IMR-90 (cell line): ENCODE measurements at regions not wholly inside any gene's neighbourhood (a gene's known extent, or its start where the extent isn't known, plus 50 kb on each side); places are given as distances from the start of the nearest gene placed in this dataset.

Experiments used
- BHLHE40 ChIP-seq: fragments of 150-350 bp; IDR thresholded peaks from 2 replicates; pipeline ENCODE4 v1.6.1; 2016; ENCODE audit warnings: mild to moderate bottlenecking, low read depth, low read length
- CEBPB ChIP-seq: IDR thresholded peaks from 2 replicates; pipeline ENCODE4 v1.6.1; 2012; ENCODE audit warnings: low read depth, low read length, improper control_type of control experiment
- ELK1 ChIP-seq: fragments of 150-350 bp; IDR thresholded peaks from 2 replicates; pipeline ENCODE4 v1.6.1; 2016; ENCODE audit warnings: low read depth, mild to moderate bottlenecking, low read length, moderate library complexity, borderline replicate concordance
- MAFK ChIP-seq: IDR thresholded peaks from 2 replicates; pipeline ENCODE4 v1.6.1; 2012; ENCODE audit warnings: low read depth, low read length, improper control_type of control experiment
- MAZ ChIP-seq: IDR thresholded peaks from 2 replicates; pipeline ENCODE4 v1.6.1; 2012; ENCODE audit warnings: low read depth, mild to moderate bottlenecking, low read length, improper control_type of control experiment, moderate library complexity, borderline replicate concordance
- MXI1 ChIP-seq: IDR thresholded peaks from 2 replicates; pipeline ENCODE4 v1.6.1; 2012; ENCODE audit warnings: low read depth, mild to moderate bottlenecking, low read length, moderate library complexity, borderline replicate concordance
- NFE2L2 ChIP-seq: fragments of 150-350 bp; IDR thresholded peaks from 2 replicates; pipeline ENCODE4 v1.6.1; 2016; ENCODE audit warnings: low read depth, mild to moderate bottlenecking, low read length
- POLR2A ChIP-seq: IDR thresholded peaks from 2 replicates; pipeline ENCODE4 v1.6.1; 2012; ENCODE audit warnings: mild to moderate bottlenecking, low read depth, low read length
- RFX5 ChIP-seq: IDR thresholded peaks from 2 replicates; pipeline ENCODE4 v1.8.0; 2012; ENCODE audit warnings: low read depth, mild to moderate bottlenecking, low read length, moderate library complexity
- SMC3 ChIP-seq: fragments of 150-350 bp; IDR thresholded peaks from 2 replicates; pipeline ENCODE4 v1.6.1; 2016; ENCODE audit warnings: low read depth, mild to moderate bottlenecking, antibody characterized with exemption, low read length, moderate library complexity
- USF2 ChIP-seq: fragments of 150-350 bp; IDR thresholded peaks from 2 replicates; pipeline ENCODE4 v1.6.1; 2017; ENCODE audit warnings: mild to moderate bottlenecking, antibody characterized with exemption, low read length, low read depth
- TF ChIP-seq, protein P1 (sequence below): conservative IDR thresholded peaks from 2 replicates; pipeline ENCODE4 v1.5.1; 2012; ENCODE audit warnings: mild to moderate bottlenecking, low read depth, low read length, improper control_type of control experiment

DNA sequence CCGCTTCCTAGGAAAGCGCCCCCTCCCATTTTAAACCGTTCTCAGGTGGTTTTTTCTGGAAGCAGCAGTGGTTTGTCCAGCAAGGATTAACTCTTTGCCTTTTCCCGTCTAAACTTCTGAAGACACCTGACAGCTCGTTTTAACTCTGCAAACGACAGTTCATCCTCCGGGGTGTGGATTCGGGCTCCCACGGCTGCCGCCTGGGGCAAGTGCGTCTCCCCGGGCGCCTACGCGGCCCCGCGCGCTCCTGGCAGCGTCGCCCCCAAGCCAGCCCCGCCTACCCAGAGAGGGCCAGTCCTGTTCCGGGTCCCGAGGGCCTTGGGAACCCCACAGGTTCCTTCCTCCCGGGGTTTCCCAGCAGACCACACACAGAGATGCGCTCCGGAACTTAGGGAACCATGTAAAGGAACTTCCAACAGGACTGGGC, 54.4 kb downstream of the PRR18 start:
- TF ChIP-seq SMC3 (no peak), USF2 (no peak), MAFK (no peak), MAZ (no peak), BHLHE40 (no peak), POLR2A (no peak), CEBPB (no peak), RFX5 (no peak), NFE2L2 (no peak), ELK1 (no peak), MXI1 (no peak)
- TF ChIP-seq, protein P1, sequence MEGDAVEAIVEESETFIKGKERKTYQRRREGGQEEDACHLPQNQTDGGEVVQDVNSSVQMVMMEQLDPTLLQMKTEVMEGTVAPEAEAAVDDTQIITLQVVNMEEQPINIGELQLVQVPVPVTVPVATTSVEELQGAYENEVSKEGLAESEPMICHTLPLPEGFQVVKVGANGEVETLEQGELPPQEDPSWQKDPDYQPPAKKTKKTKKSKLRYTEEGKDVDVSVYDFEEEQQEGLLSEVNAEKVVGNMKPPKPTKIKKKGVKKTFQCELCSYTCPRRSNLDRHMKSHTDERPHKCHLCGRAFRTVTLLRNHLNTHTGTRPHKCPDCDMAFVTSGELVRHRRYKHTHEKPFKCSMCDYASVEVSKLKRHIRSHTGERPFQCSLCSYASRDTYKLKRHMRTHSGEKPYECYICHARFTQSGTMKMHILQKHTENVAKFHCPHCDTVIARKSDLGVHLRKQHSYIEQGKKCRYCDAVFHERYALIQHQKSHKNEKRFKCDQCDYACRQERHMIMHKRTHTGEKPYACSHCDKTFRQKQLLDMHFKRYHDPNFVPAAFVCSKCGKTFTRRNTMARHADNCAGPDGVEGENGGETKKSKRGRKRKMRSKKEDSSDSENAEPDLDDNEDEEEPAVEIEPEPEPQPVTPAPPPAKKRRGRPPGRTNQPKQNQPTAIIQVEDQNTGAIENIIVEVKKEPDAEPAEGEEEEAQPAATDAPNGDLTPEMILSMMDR: no peak
